ENCODE measurements at regions not wholly inside any gene's neighbourhood (a gene's known extent, or its start where the extent isn't known, plus 50 kb on each side); places are given as distances from the start of the nearest gene placed in this dataset.

DNA sequence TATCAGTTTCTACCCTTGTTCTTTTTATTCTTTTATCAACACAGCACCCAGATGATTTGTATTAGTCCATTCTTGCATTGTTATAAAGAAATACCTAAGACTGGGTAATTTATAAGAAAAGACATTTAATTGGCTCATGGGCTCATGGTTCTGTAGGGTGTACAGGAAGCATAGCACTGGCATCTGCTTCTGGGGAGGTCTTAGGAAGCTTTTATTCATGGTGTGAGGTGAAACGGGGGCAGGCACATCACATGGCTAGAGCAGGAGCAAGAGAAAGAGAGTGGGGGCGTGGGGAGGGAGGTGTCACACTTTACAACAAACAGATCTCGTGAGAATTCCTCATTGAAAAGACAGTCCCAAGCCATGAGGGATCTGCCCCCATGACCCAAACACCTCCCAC, 285.3 kb downstream of the SMARCA1 start:
- Mint-ChIP-seq H3K9me3 (no peaks in the 10 kb centered on the region), H3K27me3 (no peaks in the 10 kb centered on the region), H3K4me3 (no peak overlapping the region), H3K27ac (no peak overlapping the region), H3K36me3 (no peaks in the 10 kb centered on the region), H3K4me1 (no peaks in the 10 kb centered on the region)
- CTCF ChIA-PET = no interaction called here
- no peak for DNase-seq

DNA sequence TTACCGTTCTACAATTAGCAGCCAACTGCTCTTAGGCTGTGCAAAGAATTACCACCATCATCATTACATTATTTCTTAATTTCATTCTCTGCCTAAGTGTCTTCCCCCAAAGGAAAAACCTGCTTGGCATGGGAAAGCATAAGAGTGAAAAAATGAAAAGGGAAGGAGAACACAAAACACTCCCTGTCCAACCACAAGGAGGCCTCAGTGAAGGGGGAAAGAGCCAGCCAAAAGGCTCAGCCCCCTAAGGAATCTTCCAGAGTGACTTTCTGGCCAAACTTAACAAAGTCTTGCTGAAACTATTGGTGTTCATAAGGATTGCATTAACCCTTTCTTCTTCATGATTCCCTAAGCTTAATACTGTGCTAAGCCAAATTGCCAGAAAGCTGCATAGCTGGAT, 287.4 kb downstream of the SMARCA1 start:
- DNase-seq = no peak
- H3K27me3 Mint-ChIP-seq = no peaks in the 10 kb centered on the region
- no peaks in the 10 kb centered on the region for H3K36me3 Mint-ChIP-seq
- no peak overlapping the region for H3K4me3 Mint-ChIP-seq
- no peaks in the 10 kb centered on the region for H3K9me3 Mint-ChIP-seq
- no peaks in the 10 kb centered on the region for H3K4me1 Mint-ChIP-seq
- CTCF ChIA-PET = no interaction called here
- no peak overlapping the region for H3K27ac Mint-ChIP-seq

DNA sequence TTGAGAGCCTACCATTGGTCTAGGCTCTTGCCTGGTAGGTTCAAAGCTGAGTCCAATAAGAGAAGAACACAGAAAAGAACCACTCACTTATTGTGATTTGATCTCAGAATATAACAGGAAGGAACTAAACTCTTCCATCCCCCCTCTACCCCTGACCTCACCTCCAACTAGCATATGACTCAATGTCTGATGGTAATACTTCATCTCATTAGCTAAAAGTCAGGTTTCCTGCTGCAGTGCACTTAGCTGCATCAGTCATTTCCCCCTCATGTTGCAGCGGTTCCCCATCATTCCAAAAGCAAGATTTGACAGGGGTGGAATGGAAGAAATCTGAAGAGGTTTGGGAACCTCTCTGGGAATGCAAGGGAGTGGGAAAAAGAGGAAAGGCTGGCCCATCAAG, 289.5 kb downstream of the SMARCA1 start:
- CTCF ChIA-PET = no interaction called here
- Mint-ChIP-seq H3K36me3 (no peaks in the 10 kb centered on the region), H3K9me3 (no peaks in the 10 kb centered on the region), H3K4me1 (no peaks in the 10 kb centered on the region), H3K27me3 (no peaks in the 10 kb centered on the region), H3K27ac (no peak overlapping the region), H3K4me3 (no peak overlapping the region)
- no peak for DNase-seq

DNA sequence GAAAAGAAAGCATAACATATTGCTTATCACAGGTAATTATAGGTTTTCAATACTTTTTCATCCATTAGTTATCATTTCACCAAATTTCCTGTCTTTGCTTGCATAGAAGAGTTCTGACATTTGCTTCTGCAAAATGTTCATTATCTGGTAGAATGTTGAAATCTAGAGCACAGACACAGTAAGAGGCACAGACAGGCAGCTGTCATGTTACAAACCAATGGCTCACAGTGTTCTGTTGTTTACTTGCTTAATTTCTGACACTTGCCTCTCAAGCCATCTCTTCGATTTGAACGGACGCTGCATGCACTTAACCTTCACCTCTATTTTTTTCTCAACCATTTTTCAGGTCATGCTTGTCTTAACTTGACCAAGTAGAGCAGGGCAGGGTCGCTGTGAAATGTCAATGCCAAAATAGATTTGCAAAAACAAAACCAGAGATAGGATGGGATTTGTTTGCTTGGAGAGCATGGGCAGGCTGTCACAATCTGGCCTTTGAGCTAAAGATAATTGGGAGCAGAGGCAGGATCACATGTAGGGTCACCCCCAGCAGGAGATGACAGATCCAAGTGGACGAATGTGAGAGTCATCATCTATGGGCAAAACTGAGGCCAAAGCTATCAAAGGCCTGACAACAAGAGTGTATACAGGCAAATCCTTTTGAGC, 292.3 kb downstream of the SMARCA1 start:
- Mint-ChIP-seq H3K27ac (no peak overlapping the region), H3K9me3 (no peaks in the 10 kb centered on the region), H3K4me1 (no peaks in the 10 kb centered on the region), H3K36me3 (no peaks in the 10 kb centered on the region), H3K4me3 (no peak overlapping the region), H3K27me3 (no peaks in the 10 kb centered on the region)
- no peak for DNase-seq
- CTCF ChIA-PET = no interaction called here

DNA sequence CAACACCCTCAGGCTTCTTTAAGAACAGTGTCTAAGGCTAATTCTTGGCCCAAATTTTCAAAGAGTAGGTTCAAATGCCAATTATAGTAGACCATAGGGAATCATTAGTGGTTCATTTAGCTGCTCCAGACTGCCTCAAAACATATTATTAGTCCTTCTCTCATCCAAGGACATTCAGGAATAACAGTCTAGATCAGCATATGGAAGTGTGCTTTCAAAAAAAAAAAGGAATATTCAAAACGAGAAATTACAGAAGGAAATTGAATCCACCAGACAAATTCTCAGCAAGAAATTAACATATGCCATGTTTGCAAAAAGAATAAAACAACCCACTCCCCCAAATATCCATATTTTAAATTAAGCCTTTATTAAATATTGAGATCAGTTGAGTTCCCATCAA, 293.1 kb downstream of the SMARCA1 start:
- CTCF ChIA-PET = no interaction called here
- H3K9me3 Mint-ChIP-seq = no peaks in the 10 kb centered on the region

DNA sequence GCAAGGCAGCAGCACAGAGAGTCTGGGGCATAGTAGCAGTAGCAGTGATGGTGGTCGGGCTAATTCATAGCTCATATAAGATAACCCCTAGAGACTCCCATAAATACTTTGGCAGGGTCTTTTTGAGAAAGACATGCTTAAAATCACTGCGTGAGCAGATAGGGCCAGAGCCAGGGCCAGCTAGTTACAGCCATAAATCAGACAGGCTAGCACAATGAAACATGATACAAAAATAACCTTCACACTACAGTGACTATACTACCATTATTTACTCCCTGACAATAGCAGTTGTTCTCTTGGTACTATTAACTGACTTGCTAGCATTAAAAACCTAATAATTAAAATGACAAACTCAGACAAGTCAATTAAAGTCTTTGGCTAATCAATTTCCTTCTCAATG, 295.9 kb downstream of the SMARCA1 start:
- H3K27me3 Mint-ChIP-seq = no peaks in the 10 kb centered on the region

More for the DNA sequence above, 293.1 kb downstream of the SMARCA1 start:
- Mint-ChIP-seq H3K4me1 (no peaks in the 10 kb centered on the region), H3K27ac (no peak overlapping the region), H3K36me3 (no peaks in the 10 kb centered on the region), H3K27me3 (no peaks in the 10 kb centered on the region), H3K4me3 (no peak overlapping the region)
- no peak for DNase-seq

DNA sequence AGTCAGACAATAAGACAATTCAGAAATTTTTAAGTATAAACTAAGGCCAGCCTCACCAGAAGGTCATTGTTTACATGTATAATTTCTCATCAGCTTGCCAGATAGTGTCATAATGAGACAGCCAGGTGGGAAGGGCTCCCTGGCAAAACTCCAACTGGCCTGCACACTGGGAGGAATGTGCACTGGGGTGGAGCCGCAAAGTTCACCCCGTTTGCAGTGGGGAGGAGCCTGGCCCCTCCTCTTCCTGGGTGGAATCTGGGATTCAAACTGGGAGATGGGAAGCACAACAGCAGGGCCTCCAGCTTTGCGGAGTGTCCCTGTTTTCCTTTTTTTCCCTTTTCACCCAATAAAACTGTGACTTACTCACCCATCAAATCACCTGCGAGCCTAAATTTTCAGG, 329.9 kb downstream of the SMARCA1 start:
- H3K27me3 Mint-ChIP-seq = no peaks in the 10 kb centered on the region
- no peaks in the 10 kb centered on the region for H3K9me3 Mint-ChIP-seq
- H3K27ac Mint-ChIP-seq = no peak overlapping the region
- DNase-seq = no peak
- CTCF ChIA-PET = no interaction called here
- H3K4me3 Mint-ChIP-seq = no peak overlapping the region
- H3K4me1 Mint-ChIP-seq = no peaks in the 10 kb centered on the region
- no peaks in the 10 kb centered on the region for H3K36me3 Mint-ChIP-seq

More for the DNA sequence above, 295.9 kb downstream of the SMARCA1 start:
- no peaks in the 10 kb centered on the region for H3K4me1 Mint-ChIP-seq
- no peaks in the 10 kb centered on the region for H3K36me3 Mint-ChIP-seq
- H3K27ac Mint-ChIP-seq = no peak overlapping the region
- H3K9me3 Mint-ChIP-seq = no peaks in the 10 kb centered on the region
- CTCF ChIA-PET = no interaction called here
- DNase-seq = no peak
- no peak overlapping the region for H3K4me3 Mint-ChIP-seq

DNA sequence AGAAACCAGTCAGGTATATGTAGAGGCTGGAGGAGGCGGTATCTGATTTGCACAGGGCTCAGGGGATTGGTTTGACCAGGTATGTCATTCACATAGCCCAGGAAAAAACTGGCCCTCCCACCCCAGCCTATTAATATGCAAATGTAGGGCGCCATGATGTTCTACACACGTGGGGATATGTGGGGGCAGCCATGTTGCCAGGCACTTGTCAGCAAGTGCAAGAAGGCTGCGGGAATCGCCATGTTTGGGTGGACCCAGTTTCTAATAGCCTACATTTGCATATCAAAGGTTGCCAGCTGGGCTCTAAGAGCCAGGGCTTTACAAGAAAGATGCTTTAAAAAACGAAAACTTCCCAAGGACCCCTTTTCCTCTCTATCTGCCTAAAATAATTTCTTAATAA, 335.1 kb downstream of the SMARCA1 start:
- no peaks in the 10 kb centered on the region for H3K9me3 Mint-ChIP-seq
- H3K27ac Mint-ChIP-seq = no peak overlapping the region
- no peak overlapping the region for H3K4me3 Mint-ChIP-seq
- H3K27me3 Mint-ChIP-seq = no peaks in the 10 kb centered on the region
- no peaks in the 10 kb centered on the region for H3K36me3 Mint-ChIP-seq
- H3K4me1 Mint-ChIP-seq = no peaks in the 10 kb centered on the region
- no peak for DNase-seq
- CTCF ChIA-PET = no interaction called here

DNA sequence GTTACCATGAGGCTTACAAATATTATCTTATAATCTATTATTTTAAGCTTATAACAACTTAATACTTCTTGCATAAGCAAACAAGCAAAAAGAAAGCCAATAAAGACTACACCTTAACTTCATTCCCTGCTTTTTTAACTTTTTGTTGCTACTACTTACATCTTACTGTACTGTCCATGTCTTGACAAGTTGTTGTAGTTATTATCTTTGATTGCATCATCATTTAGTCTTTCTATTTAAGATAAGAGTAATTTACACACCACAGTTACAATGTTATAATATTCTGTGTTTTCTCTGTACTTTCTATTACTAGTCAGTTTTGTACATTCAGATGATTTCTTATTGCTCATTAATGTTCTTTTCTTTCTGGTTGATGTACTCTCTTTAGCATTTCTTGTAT, 346.6 kb downstream of the SMARCA1 start:
- CTCF ChIA-PET = no interaction called here
- Mint-ChIP-seq H3K4me3 (no peak overlapping the region), H3K4me1 (no peaks in the 10 kb centered on the region), H3K9me3 (no peaks in the 10 kb centered on the region), H3K27ac (no peak overlapping the region), H3K27me3 (no peaks in the 10 kb centered on the region), H3K36me3 (no peaks in the 10 kb centered on the region)
- DNase-seq = no peak

DNA sequence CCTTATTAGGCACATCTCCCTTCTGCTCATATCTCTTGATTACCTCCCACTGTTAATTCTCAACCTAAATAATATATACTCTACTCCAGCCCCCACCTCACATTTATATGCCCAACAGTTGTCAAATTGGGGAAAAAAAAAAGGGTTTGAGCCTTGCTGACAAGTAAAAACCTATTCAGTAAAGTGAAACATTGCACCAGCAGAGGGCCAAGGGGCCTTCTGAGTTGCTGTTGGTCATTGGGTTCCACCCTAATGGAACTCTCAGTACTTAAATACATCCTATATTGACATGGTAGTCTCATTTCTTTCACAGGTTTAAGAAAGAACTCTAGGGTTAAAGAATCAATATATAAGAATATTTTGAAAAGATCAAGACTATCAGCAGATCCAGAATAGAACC, 362.2 kb downstream of the SMARCA1 start:
- H3K4me1 Mint-ChIP-seq = no peaks in the 10 kb centered on the region
- H3K27ac Mint-ChIP-seq = no peak overlapping the region
- no peak for DNase-seq
- H3K9me3 Mint-ChIP-seq = peaks cover 2% of the 10 kb centered on the region
- CTCF ChIA-PET = no interaction called here
- H3K27me3 Mint-ChIP-seq = no peaks in the 10 kb centered on the region
- H3K36me3 Mint-ChIP-seq = no peaks in the 10 kb centered on the region
- no peak overlapping the region for H3K4me3 Mint-ChIP-seq

DNA sequence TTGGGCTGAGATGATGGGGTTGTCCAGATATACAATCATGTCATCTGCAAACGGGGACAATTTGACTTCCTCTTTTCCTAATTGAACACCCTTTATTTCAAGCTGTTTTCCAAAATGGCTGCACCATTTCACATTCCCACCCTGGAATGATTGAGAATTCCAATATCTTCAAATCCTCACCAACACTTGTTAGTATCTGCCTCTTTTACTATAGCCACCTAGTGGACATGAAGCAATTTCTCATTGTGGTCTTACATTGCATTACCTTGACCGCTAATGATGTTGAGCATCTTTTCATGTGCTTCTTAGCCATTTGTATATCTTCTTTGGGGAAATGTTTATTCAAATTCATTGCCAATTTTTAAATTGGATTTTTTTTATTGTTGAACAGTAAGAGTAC, 364.8 kb downstream of the SMARCA1 start:
- Mint-ChIP-seq H3K9me3 (peaks cover 2% of the 10 kb centered on the region), H3K4me1 (no peaks in the 10 kb centered on the region), H3K27ac (no peak overlapping the region), H3K4me3 (no peak overlapping the region), H3K27me3 (no peaks in the 10 kb centered on the region), H3K36me3 (no peaks in the 10 kb centered on the region)
- no peak for DNase-seq
- CTCF ChIA-PET = no interaction called here

DNA sequence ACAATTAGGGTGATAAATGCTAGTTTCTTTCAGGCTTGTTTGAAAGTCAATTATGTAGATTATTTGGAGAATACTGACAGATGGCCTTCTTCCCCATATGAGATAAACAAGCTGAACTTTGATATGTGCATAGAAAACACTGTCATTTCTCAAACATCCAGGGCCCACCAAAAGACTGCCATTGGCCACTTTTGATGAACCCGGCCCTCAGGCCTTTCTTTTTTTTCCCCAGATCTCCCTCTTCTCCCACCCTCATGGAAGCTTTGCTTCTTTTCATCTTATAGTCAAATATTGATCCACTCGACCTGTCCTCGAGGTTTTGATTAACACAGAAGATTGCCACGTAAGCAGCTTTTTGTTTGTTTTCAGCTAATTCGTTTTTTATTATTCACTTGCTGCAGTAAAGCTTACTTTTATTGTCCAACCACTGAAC, 377.4 kb downstream of the SMARCA1 start:
- Mint-ChIP-seq H3K4me1 (no peaks in the 10 kb centered on the region), H3K9me3 (no peaks in the 10 kb centered on the region), H3K27ac (no peak overlapping the region), H3K27me3 (no peaks in the 10 kb centered on the region), H3K4me3 (no peak overlapping the region), H3K36me3 (no peaks in the 10 kb centered on the region)
- CTCF ChIA-PET = no interaction called here
- DNase-seq = no peak

DNA sequence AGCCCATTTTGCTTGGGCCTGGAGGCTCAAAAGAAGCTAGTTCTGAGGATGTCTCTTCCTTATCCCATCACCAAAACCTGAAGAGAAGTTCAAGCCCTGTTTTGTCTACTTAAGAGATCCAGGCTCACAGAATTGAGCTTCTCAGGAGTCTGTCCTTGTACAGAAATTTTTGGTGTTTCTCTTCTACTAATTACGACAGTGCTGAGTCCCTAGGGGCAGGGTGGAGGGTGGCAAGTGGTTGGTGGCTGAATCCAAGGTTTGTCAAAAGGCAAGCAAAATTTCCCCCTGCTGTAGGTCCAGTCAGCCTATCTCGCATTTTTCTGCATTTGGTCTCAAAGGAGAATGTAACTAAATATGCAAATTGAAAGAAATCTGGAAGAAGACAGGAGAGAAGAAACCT, 377.9 kb downstream of the SMARCA1 start:
- Mint-ChIP-seq H3K27ac (no peak overlapping the region), H3K27me3 (no peaks in the 10 kb centered on the region), H3K4me1 (no peaks in the 10 kb centered on the region), H3K9me3 (no peaks in the 10 kb centered on the region), H3K36me3 (no peaks in the 10 kb centered on the region), H3K4me3 (no peak overlapping the region)
- CTCF ChIA-PET = no interaction called here
- DNase-seq = no peak

DNA sequence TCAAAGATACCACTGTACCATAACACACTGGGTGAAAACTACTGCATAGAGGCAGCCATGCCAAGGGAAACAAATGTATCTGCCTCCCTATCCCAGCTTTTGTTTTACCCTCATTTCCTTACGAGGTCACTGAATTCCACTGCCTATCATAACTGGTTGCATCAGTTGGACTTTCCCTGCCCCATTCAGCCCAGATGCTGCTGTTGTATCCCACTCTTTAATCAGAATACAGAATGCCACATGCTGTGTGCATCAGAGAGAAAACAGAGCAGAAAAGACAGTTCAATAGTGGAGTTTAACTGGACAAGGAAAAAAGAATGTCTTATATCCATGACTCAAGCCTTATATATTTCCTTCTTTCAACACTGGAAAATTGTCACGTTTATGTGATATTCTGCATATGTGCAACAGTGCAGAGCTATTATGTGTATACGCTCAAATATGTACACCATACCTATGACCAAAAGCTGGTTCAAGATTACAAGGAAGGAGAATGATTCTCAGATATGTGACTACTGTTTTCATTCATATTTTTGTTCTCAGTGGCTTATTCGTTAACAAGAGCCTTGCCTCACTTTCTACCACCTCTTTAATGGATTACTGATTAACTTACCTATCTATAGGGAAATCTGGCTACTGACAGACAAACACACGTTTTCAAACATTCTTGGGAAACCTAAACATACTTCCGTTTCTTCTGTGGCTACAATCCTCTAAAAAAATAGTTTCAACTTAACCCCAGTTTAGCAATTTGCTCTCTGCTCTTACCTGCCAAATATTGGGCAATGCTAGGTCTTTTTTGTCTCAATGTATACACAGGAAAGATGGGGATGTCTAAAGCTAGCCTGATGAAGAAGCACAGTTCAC, 378.9 kb downstream of the SMARCA1 start:
- H3K36me3 Mint-ChIP-seq = no peaks in the 10 kb centered on the region
- no peak overlapping the region for H3K27ac Mint-ChIP-seq
- no peak for DNase-seq
- CTCF ChIA-PET = no interaction called here
- H3K4me3 Mint-ChIP-seq = no peak overlapping the region
- no peaks in the 10 kb centered on the region for H3K27me3 Mint-ChIP-seq
- H3K4me1 Mint-ChIP-seq = no peaks in the 10 kb centered on the region
- no peaks in the 10 kb centered on the region for H3K9me3 Mint-ChIP-seq

DNA sequence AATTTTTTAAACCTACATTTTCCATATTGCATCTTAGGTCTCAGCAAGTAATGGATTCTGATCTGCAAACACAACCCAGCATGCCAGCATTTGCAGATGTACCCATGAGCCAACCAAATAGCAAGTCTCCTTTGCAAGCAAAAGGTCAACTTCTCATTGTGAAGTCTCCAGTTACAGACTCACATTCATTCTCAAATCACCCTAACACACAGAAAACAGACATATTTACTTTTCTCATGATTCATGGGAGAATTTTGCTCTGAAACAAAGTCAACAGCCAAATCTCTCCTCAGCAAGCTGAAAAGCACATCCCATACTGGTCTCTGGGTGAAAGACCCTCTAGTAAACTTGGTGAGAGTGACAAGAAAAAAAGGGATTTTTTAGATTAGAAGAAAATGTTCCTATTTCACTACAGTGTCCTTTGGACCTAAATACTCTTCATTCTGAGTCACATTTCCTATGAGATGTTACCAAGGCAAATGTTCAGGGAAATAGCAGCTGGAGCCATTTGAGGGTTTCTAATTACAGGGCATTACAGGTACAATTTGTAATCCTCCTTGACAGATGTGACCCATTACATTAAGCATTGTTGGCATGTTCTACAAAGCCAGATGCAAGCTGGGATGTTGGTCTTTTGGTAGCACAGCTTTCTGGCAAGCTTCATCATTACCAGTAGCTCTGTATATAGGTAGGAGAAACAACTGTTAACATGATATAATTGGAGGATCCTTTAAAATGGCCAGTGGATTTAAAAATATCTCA, 383.3 kb downstream of the SMARCA1 start:
- no peak for DNase-seq
- H3K27ac Mint-ChIP-seq = no peak overlapping the region
- H3K36me3 Mint-ChIP-seq = no peaks in the 10 kb centered on the region
- no peak overlapping the region for H3K4me3 Mint-ChIP-seq
- no peaks in the 10 kb centered on the region for H3K9me3 Mint-ChIP-seq
- no peaks in the 10 kb centered on the region for H3K27me3 Mint-ChIP-seq
- no peaks in the 10 kb centered on the region for H3K4me1 Mint-ChIP-seq
- CTCF ChIA-PET = no interaction called here

Data from activated naive CD4-positive, alpha-beta T cell treated with anti-CD3 and anti-CD28 coated beads, Interleukin-2, amount 10 ng/mL, durations not matched to agents 7 days and 5 days (primary cell).